CD1c-positive myeloid dendritic cell (primary cell): ENCODE measurements at regions not wholly inside any gene's neighbourhood (a gene's known extent, or its start where the extent isn't known, plus 50 kb on each side); places are given as distances from the start of the nearest gene placed in this dataset.
"Not testable (repeated sequence)": the region's sequence is repeated elsewhere in the genome, so short reads cannot be mapped to it uniquely, and the experiment has no call there.

ENCODE experiments used
- DNase-seq: peaks from one replicate; pipeline ENCODE4 v3.0.0-alpha.2; 2016; ENCODE audit errors: extremely low spot score

DNA sequence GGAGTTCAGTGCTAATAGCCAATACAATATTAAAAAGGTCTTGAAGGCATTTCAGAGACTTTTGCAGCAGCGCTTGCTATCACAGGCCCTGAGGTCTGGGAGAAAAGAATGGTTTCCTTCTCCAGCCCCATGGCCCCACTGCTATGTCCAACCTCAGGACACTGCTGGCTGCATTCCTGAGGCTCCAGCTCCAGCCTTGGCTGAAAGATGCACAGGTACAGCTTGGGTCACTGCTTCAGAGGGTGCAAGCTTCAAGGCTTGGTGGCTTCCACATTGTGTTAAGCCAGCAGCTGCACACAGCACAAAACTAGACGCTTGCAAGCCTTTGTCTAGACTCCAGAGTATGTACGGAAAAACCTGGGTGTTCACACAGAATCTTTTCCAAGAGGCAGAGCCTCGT, 589.2 kb downstream of the CWH43 start:
- not testable (repeated sequence) for DNase-seq

DNA sequence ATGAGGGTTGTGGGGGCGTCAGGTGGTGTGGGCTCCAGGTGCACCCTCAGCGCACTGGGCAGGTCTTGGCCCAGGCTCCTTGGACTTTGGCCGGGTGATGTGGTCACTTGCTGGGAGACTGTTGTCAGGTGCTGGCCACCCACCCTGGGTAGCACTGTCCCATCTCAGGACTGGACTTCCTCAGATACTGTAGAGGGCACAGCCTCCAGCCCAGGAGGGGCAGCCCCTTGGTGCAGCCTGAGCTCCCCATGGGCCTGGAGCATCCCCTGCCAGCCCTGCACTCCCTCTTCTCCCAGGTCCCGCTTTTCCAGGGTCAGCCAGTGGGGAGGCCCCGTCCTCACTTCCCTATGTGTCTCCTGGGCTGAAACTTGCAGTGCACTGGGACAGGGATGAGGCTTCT, 592.3 kb downstream of the CWH43 start:
- not testable (repeated sequence) for DNase-seq

DNA sequence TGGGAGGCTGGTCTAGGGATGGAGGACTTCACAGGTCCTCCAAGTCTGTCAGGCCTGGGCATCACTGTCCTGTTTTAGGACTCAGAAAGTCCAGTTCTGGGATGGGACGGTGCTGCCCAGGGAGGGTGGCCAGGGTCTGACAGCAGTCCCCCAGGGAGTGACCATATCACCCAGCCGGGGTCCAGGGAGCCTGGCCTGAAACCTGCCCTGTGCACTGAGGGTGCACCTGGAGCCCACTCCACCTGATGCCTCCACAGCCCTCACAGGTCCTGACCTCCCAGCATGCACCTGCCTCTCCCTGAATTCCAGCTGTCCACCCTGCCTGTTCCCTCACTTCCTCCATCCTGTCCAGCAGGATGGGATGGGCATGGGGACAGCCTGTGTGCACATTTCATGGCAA, 592.8 kb downstream of the CWH43 start:
- DNase-seq, result not testable (repeated sequence)

DNA sequence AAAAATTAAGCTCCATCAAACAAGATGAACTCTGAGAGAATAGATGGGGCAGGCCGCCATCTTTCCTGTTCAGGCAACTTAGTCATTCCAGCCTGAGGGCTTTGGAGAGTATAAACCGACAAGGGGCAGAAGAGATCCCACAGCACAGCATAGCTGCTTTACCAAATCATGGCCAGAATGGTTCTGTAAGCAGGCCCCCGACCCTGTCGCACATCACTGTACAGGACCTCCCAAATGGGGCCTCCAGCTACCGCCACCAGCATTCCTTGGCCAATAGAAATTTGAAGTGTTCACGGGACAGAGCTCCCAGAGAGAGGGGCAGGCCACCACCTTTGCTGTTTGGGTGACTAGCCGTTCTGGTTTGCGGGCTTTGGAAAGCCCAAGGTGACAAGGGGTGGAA, 594.1 kb downstream of the CWH43 start:
- not testable (repeated sequence) for DNase-seq

DNA sequence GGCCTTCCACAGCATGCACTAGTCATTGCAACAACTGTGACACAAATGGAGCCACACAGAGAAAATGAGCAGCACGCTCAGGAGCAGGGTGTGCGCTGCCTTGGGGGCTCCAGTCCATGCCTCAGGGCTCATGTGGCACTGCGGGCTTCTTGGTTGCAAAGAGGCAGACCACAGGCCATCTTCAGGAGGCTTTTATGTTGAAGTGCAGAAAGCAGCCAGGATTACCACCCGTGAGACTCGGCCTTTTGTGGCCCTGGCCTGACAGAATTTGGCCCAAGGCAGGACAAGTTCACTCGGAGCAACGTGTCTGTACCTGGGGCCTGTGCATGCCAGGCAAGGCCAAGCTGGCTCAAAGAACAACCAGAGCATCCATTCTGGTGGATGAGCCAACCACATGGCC, 602.3 kb downstream of the CWH43 start:
- DNase-seq, result not testable (repeated sequence)

DNA sequence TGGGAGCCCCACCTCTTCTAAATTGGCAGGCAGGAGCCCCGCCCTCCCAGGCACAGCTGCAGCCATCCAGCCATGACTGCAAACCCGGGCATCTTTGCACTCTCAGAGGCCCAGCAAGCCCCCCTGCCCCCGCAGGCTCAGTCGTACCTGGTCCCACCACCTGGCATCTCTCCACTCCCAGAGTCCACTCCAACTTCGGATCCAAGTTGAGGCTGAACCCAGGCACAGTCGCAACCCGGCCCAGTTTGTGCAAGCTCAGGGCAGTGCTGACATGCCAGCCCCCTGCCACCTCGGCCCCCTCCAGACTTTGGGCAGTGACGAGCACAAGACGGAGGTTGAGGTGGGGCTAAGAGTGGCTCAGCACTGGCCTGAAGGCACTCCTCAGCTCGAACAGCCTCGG, 632.4 kb downstream of the CWH43 start:
- DNase-seq, result not testable (repeated sequence)

DNA sequence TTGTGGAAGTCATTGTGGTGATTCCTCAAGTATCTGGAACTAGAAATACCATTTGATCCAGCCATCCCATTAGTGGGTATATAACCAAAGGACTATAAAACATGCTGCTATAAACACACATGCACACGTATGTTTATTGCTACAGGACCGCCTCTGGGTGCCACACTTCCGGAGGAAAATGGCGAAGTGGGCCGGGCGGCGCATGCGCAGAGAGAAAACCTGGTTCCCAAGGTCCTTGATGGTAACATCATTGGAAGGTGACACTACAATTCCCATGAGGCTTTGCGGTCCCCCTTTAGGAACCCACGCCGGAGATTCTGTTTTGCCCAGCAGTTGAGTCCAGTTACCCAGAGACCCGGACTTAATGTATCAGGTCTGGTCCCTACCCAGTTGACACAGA, 640.4 kb downstream of the CWH43 start:
- DNase-seq, result not testable (repeated sequence)
